CD1c-positive myeloid dendritic cell (primary cell): ENCODE measurements at regions not wholly inside any gene's neighbourhood (a gene's known extent, or its start where the extent isn't known, plus 50 kb on each side); places are given as distances from the start of the nearest gene placed in this dataset.

Experiments
- DNase-seq: peaks from one replicate; pipeline ENCODE4 v3.0.0-alpha.2; 2016; ENCODE audit errors: extremely low spot score

DNA sequence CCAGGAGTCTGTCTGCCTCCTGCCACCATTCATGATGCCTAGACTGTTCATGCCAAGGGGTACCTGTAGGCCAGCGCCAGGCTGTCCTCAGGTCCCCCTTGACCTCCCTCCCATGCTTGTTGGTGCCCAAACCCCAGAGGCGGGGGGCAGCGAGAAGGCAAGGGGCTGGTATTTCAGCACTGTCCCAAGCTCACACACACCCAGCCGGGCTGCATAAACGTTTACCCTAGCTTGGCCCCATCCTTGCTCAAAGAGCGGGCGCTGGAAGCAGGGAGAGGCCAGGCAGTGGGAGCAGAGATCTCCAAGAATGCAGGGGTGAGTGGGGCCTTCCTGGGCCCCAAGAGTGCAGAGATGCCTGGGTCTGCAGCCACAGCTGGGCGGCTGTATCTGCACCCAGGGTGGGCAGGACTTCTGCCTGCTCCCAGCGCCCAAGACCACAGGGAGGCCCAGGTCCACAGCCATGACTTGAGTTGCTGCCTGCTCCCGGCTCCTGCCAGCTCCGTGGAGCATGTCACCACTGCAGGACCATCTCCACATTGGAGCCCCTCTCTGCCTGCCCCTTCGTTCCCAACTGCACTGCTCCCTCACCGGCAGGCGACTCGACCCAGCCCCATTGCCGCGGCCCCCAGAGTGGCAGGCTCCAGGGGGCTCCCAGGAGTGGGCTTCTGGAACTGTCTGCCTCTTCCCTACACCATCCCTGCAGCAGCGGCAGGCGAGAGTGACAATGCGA, 616.6 kb downstream of the METTL4 start:
- no peak for DNase-seq

DNA sequence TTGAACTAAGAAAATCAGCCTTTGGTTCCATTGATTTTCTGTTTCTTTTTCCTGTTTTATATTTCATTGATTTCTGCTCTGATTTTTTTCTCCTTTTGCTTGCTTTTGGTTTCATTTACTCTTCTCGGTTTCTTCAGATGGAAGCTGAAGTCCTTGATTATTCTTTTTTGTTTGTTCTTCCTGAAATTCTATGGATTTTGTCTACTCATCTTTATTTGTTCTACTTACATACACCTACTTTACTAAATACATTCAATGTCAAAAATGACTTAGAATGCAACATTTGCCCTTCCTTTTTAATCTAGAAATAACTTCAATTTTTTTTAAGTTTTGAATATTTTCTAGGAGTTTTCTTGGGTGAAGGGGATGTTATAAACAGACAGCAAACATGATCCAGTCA, 612.5 kb downstream of the METTL4 start:
- DNase-seq: no peak

DNA sequence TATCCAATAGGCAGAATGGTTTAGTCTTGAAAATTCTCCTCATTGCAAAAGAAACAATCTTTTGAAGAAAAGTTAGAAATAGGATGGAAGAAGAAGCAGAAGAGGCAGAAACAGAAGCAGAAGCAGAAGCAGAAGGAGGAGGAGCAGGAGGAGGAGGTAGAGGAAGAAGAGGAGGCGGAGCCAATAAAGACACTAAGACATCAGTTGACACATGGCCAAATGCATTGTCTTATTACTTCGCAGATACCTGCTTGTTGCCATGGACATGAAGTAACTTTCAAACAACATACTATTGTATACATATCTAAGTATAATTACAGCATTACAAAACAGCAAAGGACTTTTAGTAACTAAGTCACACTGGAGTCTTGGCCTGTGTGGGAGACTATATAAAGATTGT, 606.3 kb downstream of the METTL4 start:
- no peak for DNase-seq

DNA sequence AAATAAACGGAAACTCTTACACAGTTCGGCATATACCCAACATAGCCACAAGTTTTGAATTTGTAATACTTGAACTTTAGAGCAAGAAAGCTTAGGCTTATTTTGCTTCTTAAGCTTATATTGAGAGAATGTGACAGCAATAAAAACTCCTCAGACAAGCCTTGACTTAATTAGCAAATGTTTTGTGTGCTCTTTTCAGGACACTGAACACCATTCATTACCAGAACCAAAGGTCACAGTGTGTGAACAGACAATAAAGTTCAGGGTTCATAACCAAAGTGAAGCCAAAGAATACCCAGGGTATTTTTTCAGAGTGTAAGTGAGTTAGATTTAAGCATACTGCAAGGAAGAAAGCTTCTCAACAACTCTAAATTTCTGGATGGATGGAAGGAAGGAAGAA, 605.8 kb downstream of the METTL4 start:
- no peak for DNase-seq

DNA sequence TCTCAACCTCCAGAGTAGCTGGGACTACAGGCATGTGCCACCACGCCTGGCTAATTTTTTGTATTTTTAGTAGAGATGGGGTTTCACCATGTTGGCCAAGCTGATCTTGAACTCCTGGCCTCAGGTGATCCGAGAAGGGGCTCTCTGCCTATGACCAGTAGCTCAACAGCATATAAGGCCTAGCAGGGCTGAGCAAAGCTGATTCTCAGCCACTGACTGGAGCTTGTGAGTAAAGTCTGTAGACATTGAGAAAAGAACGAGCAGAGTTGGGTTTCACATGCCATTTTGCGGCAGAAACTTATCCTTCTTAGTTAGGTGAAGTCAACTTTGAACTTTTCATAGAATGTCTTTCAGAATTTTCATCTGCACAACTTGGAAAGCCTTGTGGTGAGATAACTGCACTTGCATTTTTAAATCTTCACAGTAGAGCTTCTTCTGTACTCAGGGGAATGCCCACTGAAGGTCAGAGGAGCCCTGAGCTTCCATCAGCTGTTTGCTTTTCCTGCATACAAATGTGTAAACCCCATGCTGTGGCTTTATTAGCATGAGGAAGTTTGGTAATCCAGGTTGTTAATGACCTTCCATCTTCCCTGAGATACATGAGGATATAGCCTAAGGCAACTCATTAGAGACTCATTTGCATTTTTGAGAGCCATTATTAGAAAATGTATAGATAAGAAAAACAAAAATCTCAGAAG, 602.4 kb downstream of the METTL4 start:
- no peak for DNase-seq

DNA sequence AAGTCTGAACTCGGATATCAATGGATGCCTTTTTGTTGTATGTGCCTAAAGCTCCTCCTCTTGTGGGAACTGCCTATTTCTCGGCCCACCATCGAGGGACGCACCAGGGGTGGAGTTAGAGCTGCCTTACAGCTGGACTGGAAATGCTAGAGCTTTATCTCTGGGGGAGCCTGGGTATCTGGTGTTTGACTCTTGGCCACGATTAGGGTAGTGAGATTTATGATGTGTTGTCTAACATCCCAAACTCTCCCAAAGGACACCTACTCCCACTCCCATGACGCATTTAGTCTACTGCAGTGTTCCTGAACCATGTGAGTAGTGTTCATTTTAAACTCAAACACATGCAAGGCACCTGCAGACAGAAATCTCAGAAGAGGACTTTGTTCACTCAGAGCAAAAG, 594.8 kb downstream of the METTL4 start:
- no peak for DNase-seq

DNA sequence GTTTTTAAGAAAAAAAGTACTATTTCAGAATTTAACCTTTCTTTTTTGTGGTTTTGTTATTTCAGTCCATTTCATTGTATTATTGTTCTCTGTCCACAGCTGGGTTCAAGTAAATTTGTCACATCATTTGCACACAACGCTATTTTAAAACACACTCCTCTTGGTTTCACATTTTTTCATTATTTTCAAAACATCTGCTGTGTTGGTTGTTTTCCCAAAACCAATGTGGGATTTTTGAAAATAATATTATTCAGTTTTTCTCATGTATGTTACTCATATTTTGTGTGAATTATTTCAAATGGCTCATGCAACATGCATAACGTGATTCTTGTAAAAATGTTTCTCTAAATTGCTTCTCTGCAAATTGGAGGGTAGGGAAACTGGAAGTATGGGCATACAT, 589.2 kb downstream of the METTL4 start:
- no peak for DNase-seq

DNA sequence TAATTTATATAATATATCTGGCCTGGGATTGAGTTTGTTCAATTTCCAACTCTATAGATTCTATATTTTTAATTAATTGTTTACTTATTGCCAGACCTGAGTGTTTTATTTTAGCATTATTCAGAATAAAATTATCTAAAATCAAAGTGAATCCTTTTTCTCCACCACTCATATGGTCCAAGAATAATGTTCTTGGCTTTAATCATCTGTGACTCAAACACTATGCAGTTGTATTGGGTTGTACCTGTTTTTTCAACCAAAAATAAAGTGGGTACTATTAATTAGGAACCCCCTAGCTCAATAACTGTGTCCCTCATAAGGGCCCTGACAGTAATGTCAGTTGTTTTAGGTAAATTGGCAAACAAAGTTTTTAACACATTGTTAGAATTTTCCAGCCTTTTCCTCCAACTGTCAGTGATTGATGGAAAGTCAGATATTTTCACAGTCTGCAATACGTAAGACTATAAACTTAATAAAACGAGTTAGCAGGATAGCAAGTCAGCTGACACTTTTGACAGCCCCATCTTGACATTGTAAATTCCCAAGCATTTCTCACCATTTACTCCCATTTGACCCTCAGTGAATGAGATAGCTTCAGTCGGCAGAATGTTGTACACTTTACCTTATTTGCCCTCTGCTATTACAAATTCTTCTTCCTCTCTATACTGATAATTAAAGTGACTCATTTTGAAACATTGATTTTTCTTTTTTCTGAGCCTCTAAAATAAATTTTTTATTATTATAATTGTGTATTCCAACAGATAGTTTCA, 587.4 kb downstream of the METTL4 start:
- no peak for DNase-seq

DNA sequence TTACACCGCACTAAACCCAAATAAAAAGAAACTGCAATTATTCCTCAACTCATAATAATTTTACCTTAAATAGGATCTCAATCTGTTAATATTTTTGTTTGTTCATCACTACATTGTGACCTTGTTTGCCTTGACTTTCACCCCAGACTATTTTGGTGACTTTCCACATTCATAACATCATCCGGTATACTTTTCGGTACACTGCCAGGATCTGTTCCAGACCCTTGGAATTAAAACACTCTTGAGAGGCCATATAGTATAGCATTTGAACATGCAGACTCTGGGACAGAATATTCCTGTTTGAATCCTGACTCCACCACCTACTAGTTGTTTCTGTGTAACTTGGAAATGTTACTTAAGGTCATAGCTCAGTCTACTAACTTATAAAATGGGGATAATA, 577.4 kb downstream of the METTL4 start:
- no peak for DNase-seq

DNA sequence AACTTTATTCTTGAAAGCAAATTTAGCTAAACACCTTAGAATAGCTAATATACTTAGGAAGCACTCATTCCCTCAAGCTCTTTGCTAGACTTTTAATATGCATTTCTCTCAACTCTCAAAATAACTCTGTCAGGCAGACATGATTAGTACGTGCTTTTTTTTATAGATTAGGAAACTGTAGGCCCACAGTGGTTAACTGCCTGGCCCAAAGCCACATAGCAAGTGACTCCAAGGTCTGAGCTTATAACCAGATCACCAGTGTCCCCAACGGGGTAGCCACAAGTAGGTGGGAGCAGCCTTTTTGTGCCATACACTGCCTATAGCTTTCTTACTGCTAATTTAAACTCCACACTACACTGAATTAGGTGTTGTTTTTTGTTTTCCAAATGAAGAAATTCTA, 576.8 kb downstream of the METTL4 start:
- no peak for DNase-seq

DNA sequence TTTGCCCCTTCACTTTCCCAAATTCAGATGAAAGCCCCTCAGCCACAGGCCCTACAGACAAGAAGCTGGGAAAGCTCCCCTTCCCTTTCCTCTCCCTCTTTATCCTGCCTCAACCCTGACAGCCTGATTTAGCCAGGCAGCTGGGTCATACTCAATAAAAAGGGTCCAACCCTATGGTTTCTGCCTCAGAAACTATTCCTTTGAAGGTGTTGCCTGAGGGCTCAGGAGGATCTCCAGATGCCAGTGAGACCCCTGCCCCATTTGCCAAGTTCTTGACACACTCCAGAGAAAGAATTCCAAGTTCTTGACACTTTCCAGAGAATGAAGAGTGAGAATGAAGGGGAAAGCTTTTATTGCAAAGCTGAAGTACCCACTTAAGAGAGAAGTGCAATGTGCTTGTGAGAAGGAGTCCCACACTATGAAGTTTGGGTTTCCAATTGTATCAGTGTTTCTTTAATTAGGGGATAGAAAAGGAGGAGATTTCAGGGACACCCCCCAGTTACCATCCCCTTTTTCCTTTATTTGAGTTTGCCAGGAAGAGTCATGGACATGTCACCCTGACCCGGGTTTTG, 576.2 kb downstream of the METTL4 start:
- DNase-seq: no peak

DNA sequence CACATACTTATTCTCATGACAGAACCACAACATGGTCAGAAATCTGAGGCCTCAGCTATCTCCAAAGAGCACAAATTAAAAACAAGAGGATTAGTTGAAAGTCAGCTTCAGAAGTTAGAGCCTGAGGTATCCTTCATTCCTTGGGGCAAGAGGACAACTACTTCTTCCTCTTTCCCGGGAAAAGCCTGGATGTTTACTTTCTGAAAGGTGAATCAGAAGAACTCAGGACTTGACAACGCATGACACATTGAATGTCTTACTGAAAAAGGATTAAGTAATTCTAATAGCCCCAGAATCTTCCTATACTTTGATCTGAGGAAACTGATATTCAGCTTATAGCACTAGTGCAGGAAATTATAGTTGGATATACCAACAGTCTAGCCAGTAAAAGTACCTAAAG, 573.2 kb downstream of the METTL4 start:
- DNase-seq: no peak

DNA sequence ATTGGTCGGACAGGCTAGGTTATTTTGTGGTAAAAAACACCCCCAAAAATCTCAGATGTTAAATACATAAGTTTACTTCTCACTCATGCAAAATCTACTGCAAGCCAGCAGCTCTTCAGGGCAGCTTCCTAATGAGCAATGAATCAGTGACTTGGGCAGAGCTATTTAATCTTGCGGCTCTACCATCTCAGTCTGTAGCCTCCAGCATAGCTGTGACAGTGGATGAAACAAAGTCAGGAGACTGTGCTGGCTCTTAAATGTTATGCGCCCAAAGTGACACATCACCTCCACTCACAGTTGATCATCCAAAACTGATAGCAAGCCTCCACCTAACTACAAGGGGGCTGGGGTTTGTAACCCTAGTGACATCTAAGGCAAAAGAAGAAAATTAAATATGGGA, 571.9 kb downstream of the METTL4 start:
- no peak for DNase-seq

DNA sequence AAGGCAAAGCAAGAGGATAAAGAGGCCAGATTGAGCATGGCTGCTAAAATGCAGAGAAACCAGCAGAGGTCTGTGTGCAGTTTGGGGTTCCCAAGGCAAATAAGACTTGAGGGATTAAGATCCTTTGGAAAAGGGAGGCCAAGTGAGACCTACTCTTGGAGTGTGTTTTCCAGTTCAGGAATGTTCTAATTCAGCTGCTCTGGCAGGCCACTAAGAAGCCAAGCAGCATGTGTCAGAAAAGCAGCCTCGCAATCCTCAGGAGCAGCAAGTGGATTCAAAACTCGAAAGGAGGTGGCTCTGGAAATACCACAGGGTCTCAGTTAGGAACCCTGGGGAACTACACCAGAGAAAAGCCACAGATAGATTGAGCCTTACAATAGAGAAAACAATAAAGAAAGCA, 569.2 kb downstream of the METTL4 start:
- no peak for DNase-seq

DNA sequence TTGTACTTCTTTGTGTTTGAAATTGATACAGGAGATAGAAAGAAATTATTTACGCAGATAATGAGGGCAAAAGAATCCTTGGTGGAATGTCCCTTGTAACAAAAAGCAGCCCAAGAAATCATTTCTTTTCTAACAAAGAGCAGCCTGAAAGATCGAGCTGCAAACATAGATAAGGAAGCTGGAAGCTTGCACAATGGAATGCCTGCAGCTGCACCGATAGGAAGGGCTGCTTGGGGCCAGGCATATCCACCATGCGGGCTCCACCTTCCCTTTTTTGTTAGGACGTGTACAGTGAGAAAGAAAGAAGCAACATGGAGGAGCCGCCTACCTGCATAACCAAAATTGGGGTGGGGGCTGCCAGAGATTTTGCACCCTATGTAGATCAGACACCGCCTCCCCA, 568.7 kb downstream of the METTL4 start:
- DNase-seq: no peak

DNA sequence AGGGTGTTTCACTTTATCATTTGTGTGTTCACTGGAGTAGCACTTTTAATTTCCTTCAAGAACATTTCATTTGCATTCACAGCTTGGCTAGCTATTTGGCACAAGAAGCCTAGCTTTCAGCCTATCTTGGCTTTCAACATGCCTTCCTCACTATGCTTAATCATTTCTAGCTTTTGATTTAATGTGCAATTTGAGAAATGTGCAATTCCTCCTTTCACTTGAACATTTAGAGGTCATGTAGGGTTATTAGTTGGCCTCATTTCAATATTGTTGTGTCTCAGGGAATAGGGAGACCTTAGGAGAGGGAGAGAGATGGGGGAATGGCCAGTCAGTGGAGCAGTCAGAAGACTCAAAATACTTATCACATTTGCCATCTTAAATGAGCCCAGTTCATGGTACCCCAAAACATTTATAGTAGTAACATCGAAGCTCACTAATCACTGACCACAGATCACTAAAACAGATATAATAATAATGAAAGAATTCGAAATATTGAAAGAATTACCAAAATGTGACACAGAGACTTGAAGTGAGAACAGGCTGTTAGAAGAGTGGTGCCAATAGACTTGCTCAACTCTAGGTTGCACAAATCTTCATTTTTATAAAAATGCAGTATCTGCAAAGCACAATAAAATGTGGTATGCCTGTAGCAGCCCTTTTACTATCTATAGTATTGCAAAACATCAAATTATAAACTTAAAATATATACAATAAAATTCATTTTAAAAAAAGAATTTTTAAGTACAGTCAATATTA, 561.2 kb downstream of the METTL4 start:
- no peak for DNase-seq

DNA sequence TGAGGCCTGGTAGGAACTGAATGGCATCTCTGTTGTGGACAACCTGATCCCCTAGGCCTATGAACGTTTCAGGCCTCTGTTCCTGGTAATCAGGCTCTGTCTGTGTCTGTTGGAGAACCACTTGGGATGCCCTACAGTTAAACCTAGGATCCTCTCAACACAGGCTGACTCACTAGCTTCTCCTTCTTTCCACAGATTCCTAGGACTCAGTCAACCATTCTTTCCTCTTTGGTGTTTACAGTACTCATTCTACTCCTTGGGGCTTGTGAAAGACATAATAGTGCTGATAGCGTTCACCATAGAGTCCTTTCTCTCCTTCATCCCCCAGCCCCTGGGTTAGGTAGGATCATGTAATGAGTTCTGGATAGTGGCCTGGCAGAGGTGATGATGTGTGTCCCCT, 544.3 kb downstream of the METTL4 start:
- DNase-seq: no peak

DNA sequence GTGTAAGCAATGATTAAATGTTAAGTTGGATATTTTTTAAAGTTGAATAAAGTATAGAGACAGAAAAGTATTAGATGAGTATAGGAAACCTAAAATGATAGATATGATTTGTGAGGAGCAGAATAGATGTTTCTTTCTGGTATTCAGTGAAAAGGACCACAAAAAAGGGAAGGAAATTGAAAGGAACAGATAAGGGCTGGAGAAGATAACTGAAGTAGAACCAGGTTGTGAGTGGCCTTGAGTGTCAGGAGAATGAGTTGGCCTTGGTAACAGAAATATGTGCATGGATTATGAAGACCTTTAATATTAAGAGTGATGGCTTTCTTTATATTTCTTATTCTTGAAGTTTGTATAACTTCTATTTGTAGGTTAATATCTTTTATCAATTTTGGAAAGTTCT, 543.5 kb downstream of the METTL4 start:
- no peak for DNase-seq

DNA sequence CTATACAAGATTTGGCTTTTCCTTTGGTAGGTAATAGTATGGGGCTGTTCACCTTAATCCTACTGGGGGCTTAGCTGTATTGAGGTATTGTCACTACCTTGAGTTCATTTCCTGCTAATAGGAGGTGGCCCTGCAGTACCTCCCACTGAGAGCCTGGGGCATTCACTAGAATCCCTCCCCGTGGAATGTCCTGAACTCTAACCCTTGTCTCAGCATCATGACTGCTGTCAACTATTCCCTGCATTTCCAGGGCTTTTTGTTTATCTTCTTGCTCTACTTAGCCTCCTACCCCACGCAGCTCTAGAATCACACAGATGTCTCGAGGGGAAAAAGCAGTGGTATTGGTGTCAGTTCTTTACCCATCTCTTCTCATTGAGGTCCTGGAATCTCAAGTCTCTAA, 542.3 kb downstream of the METTL4 start:
- no peak for DNase-seq

DNA sequence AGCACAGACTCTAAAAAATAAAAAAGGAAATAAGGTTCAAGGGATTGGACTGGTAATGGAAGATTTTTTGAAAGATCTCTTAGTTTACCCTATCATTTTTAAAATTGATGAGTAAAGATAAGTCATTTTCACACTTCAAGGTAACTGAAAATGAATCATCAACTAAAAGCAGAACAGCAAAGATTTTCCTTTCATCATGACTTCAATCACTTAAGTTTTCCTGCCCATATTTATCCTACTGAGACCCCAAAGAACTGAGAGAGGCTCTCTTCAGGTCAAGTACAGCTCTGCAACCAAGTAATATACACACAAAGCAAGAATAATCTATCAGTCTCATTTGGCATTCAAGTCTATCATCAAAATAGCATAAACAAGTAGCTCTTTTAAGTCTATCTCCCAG, 540.7 kb downstream of the METTL4 start:
- DNase-seq: no peak

DNA sequence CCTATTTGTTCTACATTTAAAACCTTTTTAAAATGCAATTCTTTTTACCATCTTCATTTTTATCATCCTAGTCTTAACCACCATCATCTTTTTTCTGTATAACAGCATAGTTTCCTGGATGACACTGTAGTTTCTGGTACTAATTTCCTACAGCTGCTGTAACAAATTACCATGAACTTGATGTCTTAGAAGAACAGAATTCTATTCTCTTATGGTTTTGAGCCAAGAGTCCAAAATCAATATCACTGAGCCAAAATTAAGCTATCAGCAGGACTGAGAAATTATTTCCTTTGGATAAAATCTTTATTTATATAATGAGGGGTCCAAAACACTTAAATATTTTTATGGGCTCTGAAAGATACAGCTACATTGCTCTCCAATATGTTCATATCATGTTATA, 539.3 kb downstream of the METTL4 start:
- no peak for DNase-seq

DNA sequence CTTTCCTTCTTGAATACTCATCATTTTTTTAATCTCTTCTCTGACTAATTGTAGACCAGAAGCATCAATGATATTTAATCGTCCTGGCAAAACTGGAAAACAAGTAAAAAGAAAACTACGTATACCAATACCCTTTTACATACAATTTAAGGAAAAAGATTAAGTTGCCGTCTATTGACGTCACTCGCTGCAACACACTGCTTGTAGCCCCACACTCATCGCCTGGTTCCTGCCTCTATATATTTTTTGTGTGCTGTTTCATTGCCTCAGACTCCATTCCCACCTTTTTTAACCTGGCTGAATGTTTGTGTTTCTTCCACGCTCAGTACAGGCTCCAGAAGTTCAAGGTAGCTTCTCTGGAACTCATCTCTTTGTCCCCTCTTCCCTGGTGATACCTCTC, 536.2 kb downstream of the METTL4 start:
- DNase-seq: no peak
